ENCODE measurements at regions not wholly inside any gene's neighbourhood (a gene's known extent, or its start where the extent isn't known, plus 50 kb on each side); places are given as distances from the start of the nearest gene placed in this dataset.

- TF ChIP-seq CTCF (conservative IDR thresholded peaks at IDR 0.05; ENCODE audit: low read length) (no peak), EZH2phosphoT487 (IDR thresholded peaks at IDR 0.05; ENCODE audit: borderline replicate concordance, low read depth, low read length) (no peak)
Observed at GRCh38 chr5:10036136-10036815, 213.4 kb downstream of the ATPSCKMT start.
